HL-60/S4 (cell line): ENCODE measurements at regions not wholly inside any gene's neighbourhood (a gene's known extent, or its start where the extent isn't known, plus 50 kb on each side); places are given as distances from the start of the nearest gene placed in this dataset.

Experiments
- in situ Hi-C: fragments of 300-500 bp; cut with MboI; formaldehyde crosslinking; loops from 2 replicates; pipeline ENCODE4 v1.14.3; 2022; ENCODE audit warnings: low sequenced_read_pairs

GRCh38 chr11:81913793-81914192, 819.9 kb downstream of the FAM181B start:
- in situ Hi-C loops, result no loop called here

GRCh38 chr11:81907996-81908395, 825.7 kb downstream of the FAM181B start:
- in situ Hi-C loops, result no loop called here

- in situ Hi-C loops, result no loop called here
These were observed 834.5 kb downstream of the FAM181B start for GRCh38 chr11:81899156-81899555.

GRCh38 chr11:81897639-81898038, 836.0 kb downstream of the FAM181B start:
- in situ Hi-C loops, result no loop called here

- in situ Hi-C loops, result no loop called here
These were observed 838.4 kb downstream of the FAM181B start for GRCh38 chr11:81895258-81895657.

GRCh38 chr11:81892770-81893635, 840.7 kb downstream of the FAM181B start:
- in situ Hi-C loops, result no loop called here

GRCh38 chr11:81888391-81888790, 845.3 kb downstream of the FAM181B start:
- in situ Hi-C loops, result no loop called here

GRCh38 chr11:81887671-81888070, 846.0 kb downstream of the FAM181B start:
- in situ Hi-C loops, result no loop called here

GRCh38 chr11:81886406-81887075, 847.1 kb downstream of the FAM181B start:
- in situ Hi-C loops, result no loop called here

- in situ Hi-C loops, result no loop called here
These were observed 859.0 kb downstream of the FAM181B start for GRCh38 chr11:81874635-81875034.

- in situ Hi-C loops, result no loop called here
These were observed 862.8 kb downstream of the FAM181B start for GRCh38 chr11:81870815-81871214.

GRCh38 chr11:81870066-81870412, 863.6 kb downstream of the FAM181B start:
- in situ Hi-C loops, result no loop called here

GRCh38 chr11:81869351-81870065, 864.2 kb downstream of the FAM181B start:
- in situ Hi-C loops, result no loop called here

- in situ Hi-C loops, result no loop called here
These were observed 866.8 kb downstream of the FAM181B start for GRCh38 chr11:81866896-81867295.

- in situ Hi-C loops, result no loop called here
These were observed 876.3 kb downstream of the FAM181B start for GRCh38 chr11:81857386-81857785.

GRCh38 chr11:81853791-81854190, 879.9 kb downstream of the FAM181B start:
- in situ Hi-C loops, result no loop called here

GRCh38 chr11:81852896-81853295, 880.8 kb downstream of the FAM181B start:
- in situ Hi-C loops, result no loop called here

GRCh38 chr11:81840380-81840779, 893.3 kb downstream of the FAM181B start:
- in situ Hi-C loops, result no loop called here

- in situ Hi-C loops, result no loop called here
These were observed 893.7 kb downstream of the FAM181B start for GRCh38 chr11:81839976-81840375.

- in situ Hi-C loops, result no loop called here
These were observed 894.6 kb downstream of the FAM181B start for GRCh38 chr11:81839016-81839415.

GRCh38 chr11:81829976-81830375, 903.7 kb downstream of the FAM181B start:
- in situ Hi-C loops, result no loop called here

- in situ Hi-C loops, result no loop called here
These were observed 908.3 kb downstream of the FAM181B start for GRCh38 chr11:81825346-81825745.
